ACC112 (cell line): ENCODE measurements at regions not wholly inside any gene's neighbourhood (a gene's known extent, or its start where the extent isn't known, plus 50 kb on each side); places are given as distances from the start of the nearest gene placed in this dataset.

Experiments used
- H2AFZ ChIP-seq: fragments of 200-600 bp; sonication (generic); one replicate; pipeline ENCODE4 v1.6.0; 2017; ENCODE audit warnings: antibody characterized with exemption, low read length; ENCODE audit not compliant: unreplicated experiment
- H3K27ac ChIP-seq: fragments of 200-600 bp; sonication (generic); 2 replicates; pipeline ENCODE4 v1.5.1; 2014; ENCODE audit warnings: low read depth, mild to moderate bottlenecking, antibody characterized with exemption, low read length, moderate library complexity
- H3K27me3 ChIP-seq: fragments of 200-600 bp; sonication (generic); 2 replicates; pipeline ENCODE4 v1.6.1; 2014; ENCODE audit warnings: mild to moderate bottlenecking, antibody characterized with exemption, low read length, moderate library complexity, mixed read lengths; ENCODE audit not compliant: insufficient read depth
- H3K36me3 ChIP-seq: fragments of 200-600 bp; sonication (generic); 2 replicates; pipeline ENCODE4 v1.6.1; 2016; ENCODE audit warnings: mild to moderate bottlenecking, antibody characterized with exemption, low read length, moderate library complexity, mixed read lengths; ENCODE audit not compliant: insufficient read depth
- H3K4me1 ChIP-seq: fragments of 200-600 bp; sonication (generic); one replicate; pipeline ENCODE4 v1.6.1; 2016; ENCODE audit warnings: low read length, mixed read lengths; ENCODE audit not compliant: insufficient read depth, unreplicated experiment, control insufficient read depth
- H3K4me3 ChIP-seq: fragments of 200-600 bp; sonication (generic); 2 replicates; pipeline ENCODE4 v1.5.1; 2014; ENCODE audit warnings: mild to moderate bottlenecking, low read depth, low read length
- H3K79me2 ChIP-seq: fragments of 200-600 bp; sonication (generic); one replicate; pipeline ENCODE4 v1.6.0; 2016; ENCODE audit warnings: low read length; ENCODE audit not compliant: control insufficient read depth, unreplicated experiment, insufficient read depth

- no peaks in the 10 kb centered on the region for H3K36me3 ChIP-seq
- no peak overlapping the region for H2AFZ ChIP-seq
- H3K4me3 ChIP-seq = no peak overlapping the region
- H3K79me2 ChIP-seq = no peaks in the 10 kb centered on the region
- H3K27ac ChIP-seq = no peak overlapping the region
- peaks cover 32% of the 10 kb centered on the region for H3K27me3 ChIP-seq
- no peaks in the 10 kb centered on the region for H3K4me1 ChIP-seq
Measured at GRCh38 chr11:44453871-44454270, 111.6 kb upstream of the CD82 start.

- no peak overlapping the region for H3K4me3 ChIP-seq
- H3K79me2 ChIP-seq = no peaks in the 10 kb centered on the region
- H3K27ac ChIP-seq = no peak overlapping the region
- H2AFZ ChIP-seq = no peak overlapping the region
- no peaks in the 10 kb centered on the region for H3K4me1 ChIP-seq
- H3K36me3 ChIP-seq = no peaks in the 10 kb centered on the region
- H3K27me3 ChIP-seq = peaks cover 36% of the 10 kb centered on the region
Measured at GRCh38 chr11:44454666-44455065, 110.8 kb upstream of the CD82 start.

- H3K27ac ChIP-seq = no peak overlapping the region
Measured at GRCh38 chr11:44456544-44457300, 108.7 kb upstream of the CD82 start.

DNA sequence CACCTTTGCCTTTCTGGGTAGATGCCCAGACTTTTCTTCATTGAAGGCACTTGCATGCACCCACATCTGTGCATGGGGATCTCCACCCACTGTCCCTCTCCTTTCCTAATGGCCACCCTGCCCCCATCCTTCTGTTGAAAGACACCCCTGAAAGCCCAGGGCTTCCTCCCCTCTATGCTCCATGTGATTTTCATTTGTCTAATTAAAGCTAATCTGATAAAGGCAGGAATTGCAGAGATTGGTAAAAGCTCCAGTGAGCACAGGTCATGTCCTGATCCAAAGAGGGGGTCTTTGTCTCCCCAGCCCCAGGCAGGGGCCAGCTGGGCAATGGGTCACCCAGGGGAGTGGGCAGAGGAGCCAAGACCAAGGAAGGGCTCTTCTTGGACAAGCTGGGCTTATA is 107.6 kb upstream of the CD82 start:
- H3K4me1 ChIP-seq = no peaks in the 10 kb centered on the region
- no peak overlapping the region for H3K4me3 ChIP-seq
- no peak overlapping the region for H2AFZ ChIP-seq
- H3K27me3 ChIP-seq = peaks cover 58% of the 10 kb centered on the region
- H3K27ac ChIP-seq = no peak overlapping the region
- no peaks in the 10 kb centered on the region for H3K36me3 ChIP-seq
- no peaks in the 10 kb centered on the region for H3K79me2 ChIP-seq

More at GRCh38 chr11:44456544-44457300, 108.7 kb upstream of the CD82 start:
- H2AFZ ChIP-seq = no peak overlapping the region
- no peak overlapping the region for H3K4me3 ChIP-seq
- H3K4me1 ChIP-seq = no peaks in the 10 kb centered on the region
- peaks cover 56% of the 10 kb centered on the region for H3K27me3 ChIP-seq
- H3K36me3 ChIP-seq = no peaks in the 10 kb centered on the region
- no peaks in the 10 kb centered on the region for H3K79me2 ChIP-seq

DNA sequence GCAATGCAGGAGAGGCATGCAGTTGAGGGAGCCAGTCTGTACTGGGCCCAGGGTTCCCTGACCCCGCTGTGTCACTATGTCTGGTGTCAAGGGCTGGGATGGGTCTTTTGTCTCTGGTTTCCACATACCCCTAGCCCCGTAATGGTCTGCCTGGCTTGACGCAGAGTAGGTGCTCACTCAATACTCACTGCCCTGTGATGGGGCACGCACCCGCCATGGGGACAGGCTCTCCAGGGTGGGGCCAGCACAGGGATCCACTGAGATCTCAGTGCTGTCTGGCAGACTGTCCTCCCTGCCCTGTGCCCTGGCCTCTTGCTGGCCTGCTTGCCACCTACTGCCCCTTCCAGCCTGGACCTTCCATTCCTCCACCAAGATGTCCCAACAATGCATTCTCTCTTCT is 101.7 kb upstream of the CD82 start:
- H3K36me3 ChIP-seq = no peaks in the 10 kb centered on the region
- H3K27me3 ChIP-seq = peaks cover 88% of the 10 kb centered on the region
- no peaks in the 10 kb centered on the region for H3K79me2 ChIP-seq
- no peak overlapping the region for H3K4me3 ChIP-seq
- no peaks in the 10 kb centered on the region for H3K4me1 ChIP-seq
- no peak overlapping the region for H2AFZ ChIP-seq
- H3K27ac ChIP-seq = no peak overlapping the region

- Histone ChIP-seq H3K79me2 (no peaks in the 10 kb centered on the region), H3K27ac (no peak overlapping the region), H2AFZ (no peak overlapping the region), H3K4me3 (no peak overlapping the region), H3K36me3 (no peaks in the 10 kb centered on the region), H3K27me3 (peaks cover 88% of the 10 kb centered on the region), H3K4me1 (no peaks in the 10 kb centered on the region)
Measured at GRCh38 chr11:44464741-44465140, 100.7 kb upstream of the CD82 start.

- Histone ChIP-seq H2AFZ (no peak overlapping the region), H3K4me3 (no peak overlapping the region), H3K36me3 (no peaks in the 10 kb centered on the region), H3K27ac (no peak overlapping the region), H3K27me3 (peaks cover 88% of the 10 kb centered on the region), H3K79me2 (no peaks in the 10 kb centered on the region), H3K4me1 (no peaks in the 10 kb centered on the region)
Measured at GRCh38 chr11:44466531-44467205, 98.8 kb upstream of the CD82 start.

- no peaks in the 10 kb centered on the region for H3K79me2 ChIP-seq
- no peak overlapping the region for H2AFZ ChIP-seq
- no peak overlapping the region for H3K4me3 ChIP-seq
- H3K4me1 ChIP-seq = no peaks in the 10 kb centered on the region
- H3K27ac ChIP-seq = no peak overlapping the region
- H3K36me3 ChIP-seq = no peaks in the 10 kb centered on the region
- H3K27me3 ChIP-seq = peaks cover 83% of the 10 kb centered on the region
Measured at GRCh38 chr11:44467413-44467812, 98.0 kb upstream of the CD82 start.

- Histone ChIP-seq H2AFZ (no peak overlapping the region), H3K36me3 (no peaks in the 10 kb centered on the region), H3K79me2 (no peaks in the 10 kb centered on the region), H3K27me3 (peaks cover 86% of the 10 kb centered on the region), H3K27ac (no peak overlapping the region), H3K4me1 (no peaks in the 10 kb centered on the region), H3K4me3 (no peak overlapping the region)
Measured at GRCh38 chr11:44467931-44468330, 97.5 kb upstream of the CD82 start.

- no peak overlapping the region for H3K27ac ChIP-seq
- no peaks in the 10 kb centered on the region for H3K79me2 ChIP-seq
- no peaks in the 10 kb centered on the region for H3K4me1 ChIP-seq
- H3K36me3 ChIP-seq = no peaks in the 10 kb centered on the region
- peaks cover 91% of the 10 kb centered on the region for H3K27me3 ChIP-seq
- no peak overlapping the region for H2AFZ ChIP-seq
- H3K4me3 ChIP-seq = no peak overlapping the region
Measured at GRCh38 chr11:44468345-44468988, 97.0 kb upstream of the CD82 start.
